SK-MEL-5 (cell line): ENCODE measurements at regions not wholly inside any gene's neighbourhood (a gene's known extent, or its start where the extent isn't known, plus 50 kb on each side); places are given as distances from the start of the nearest gene placed in this dataset.

ENCODE experiments used
- DNase-seq: peaks from one replicate; pipeline ENCODE4 v3.0.0-alpha.2; 2016; ENCODE audit warnings: low read depth, low spot score
- in situ Hi-C: cut with HindIII; loops from 2 replicates; pipeline ENCODE4 v1.10.0; 2016; ENCODE audit warnings: low sequenced_read_pairs, high pct_unique_total_duplicates, low pct_unique_long_range_greater_than_20kb

DNA sequence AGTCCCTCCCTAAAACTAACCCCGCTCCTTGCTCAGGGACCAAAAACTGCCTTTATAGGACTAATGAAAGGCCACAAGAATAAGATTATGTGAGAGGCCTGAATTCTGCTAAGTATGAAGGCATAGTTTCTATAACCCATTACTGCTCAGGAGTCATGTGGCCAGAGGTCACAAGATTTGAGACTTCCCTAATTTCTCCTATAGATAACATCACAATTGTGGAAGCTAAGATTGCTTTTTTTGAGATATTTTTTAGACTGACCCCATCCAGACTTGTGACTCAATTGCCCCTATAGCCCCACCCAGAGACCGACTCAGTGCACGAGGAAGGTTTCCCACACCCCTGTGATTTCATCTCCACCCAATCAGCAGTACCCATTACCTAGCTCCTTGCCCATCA is 504.1 kb upstream of the GOT2 start:
- no peak for DNase-seq
- in situ Hi-C loops = no loop called here

- in situ Hi-C loops = no loop called here
- DNase-seq = no peak
These were observed 502.8 kb upstream of the GOT2 start for GRCh38 chr16:59236804-59237458.

DNA sequence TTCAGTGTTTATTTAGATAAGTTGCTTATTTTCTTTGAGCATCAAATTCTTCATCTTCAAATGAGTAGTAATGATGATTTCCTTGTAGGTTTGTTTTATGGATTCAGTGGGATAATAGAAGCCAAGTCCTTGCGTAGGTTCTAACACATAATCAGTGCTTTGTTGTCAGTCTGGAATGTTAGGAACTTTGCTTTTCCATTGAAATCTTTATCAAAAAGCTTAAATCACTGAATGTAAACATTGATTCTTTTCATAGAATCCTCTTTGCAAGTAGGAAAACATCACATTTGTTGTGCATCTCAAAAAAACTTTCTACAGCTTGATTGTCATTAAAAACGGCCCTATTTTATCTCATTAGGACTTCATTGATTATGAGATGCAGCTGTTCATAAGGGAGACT is 490.3 kb upstream of the GOT2 start:
- in situ Hi-C loops = no loop called here
- no peak for DNase-seq

GRCh38 chr16:59220011-59220410 is 485.9 kb upstream of the GOT2 start:
- in situ Hi-C loops = no loop called here
- no peak for DNase-seq

GRCh38 chr16:59216291-59216690 is 482.2 kb upstream of the GOT2 start:
- no peak for DNase-seq
- in situ Hi-C loops = no loop called here

GRCh38 chr16:59214455-59214854 is 480.3 kb upstream of the GOT2 start:
- in situ Hi-C loops = no loop called here
- DNase-seq = no peak

DNA sequence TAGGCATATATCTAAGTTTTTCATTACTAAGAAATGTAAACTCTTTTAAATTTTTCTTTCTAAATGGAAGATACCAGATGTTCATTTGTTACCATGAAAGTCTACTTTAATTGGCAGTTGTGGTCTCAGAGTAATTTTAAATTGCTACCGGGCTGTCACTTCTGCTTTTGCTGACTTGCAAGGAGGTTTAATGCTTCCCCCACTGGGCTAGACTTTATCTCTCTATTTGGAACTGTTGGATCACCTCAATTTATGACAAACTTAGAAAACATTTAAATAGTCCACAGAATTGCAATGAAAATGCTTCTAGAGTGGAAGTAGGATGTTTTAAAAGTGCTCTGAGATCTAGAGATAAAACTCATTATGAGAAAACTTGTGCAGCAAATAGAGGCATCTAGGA is 479.8 kb upstream of the GOT2 start:
- no peak for DNase-seq
- in situ Hi-C loops = no loop called here

DNA sequence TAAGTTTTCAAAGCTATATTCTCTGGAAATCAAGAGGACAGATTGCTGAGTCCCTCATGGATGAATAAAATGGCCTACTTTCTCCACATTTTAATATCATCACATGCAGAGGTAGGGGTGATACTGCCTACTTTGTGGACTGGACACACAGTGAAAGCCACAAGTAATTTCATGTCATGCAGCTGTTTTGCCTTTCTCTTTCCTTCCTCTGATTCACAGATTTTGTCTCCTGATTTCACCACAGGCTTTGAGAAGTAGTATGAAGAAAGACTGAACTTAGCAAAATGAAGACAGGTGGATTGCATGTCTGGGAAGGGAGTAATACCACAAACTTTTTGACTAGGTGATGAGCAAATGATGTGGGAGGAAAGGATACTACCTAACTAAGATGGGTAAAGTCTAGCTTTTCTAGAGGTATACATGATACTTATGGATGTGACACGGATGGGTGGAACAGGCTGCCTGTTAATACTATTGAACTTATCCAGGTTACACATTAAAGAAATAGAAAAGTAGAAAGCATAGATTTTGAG is 478.4 kb upstream of the GOT2 start:
- DNase-seq = no peak
- in situ Hi-C loops = no loop called here

GRCh38 chr16:59210955-59211541 is 476.9 kb upstream of the GOT2 start:
- in situ Hi-C loops = no loop called here
- DNase-seq = no peak

GRCh38 chr16:59205403-59205802 is 471.3 kb upstream of the GOT2 start:
- in situ Hi-C loops = no loop called here
- DNase-seq = no peak

DNA sequence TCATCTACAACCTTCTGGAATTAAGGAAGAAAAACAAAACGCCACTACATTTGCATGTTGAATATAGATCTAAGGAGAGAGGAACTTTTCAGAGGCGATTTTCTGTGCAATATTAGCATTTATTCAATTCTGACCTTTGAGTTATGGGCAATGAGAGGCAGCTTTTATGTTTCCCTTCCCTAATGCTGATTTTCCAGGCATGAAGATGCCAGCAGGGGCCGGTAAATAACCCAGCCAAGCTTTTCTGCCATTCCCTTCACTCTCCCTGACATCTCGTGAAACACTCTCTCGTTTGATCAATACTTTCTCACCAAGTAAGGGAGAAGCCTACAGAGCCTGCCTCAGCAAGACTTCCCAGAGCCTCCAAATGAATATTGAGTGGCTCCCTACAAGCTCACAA is 470.5 kb upstream of the GOT2 start:
- in situ Hi-C loops = no loop called here
- no peak for DNase-seq

DNA sequence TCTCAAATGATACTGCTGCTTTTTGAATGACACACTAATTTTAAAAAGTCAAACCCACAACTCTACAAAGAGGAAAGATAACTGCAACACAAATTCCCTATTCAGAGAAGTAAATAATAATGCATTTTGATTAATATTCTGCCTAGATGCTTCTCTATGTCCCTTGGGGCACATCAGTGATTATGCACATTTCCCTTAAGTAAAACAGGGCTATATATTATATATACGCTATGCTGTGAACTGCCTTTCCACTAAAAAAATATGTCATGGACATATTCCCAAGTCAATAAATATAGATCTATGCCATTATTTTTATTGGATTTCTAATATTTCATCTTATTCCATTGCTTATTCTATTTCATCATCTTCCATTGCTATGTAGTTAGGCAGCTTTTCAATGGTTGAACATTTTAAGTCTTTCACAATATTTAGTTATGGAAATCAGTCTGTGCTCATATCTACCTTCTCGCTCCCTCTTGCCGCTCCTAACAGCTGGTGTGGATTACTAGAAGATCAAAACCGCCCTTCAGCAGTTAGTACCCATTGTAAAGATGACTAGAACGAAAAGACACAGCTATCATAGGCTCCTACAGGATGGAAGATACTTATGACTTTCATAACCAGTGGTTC is 468.2 kb upstream of the GOT2 start:
- DNase-seq = no peak
- in situ Hi-C loops = no loop called here

- no peak for DNase-seq
- in situ Hi-C loops = no loop called here
These were observed 467.7 kb upstream of the GOT2 start for GRCh38 chr16:59201821-59202220.

DNA sequence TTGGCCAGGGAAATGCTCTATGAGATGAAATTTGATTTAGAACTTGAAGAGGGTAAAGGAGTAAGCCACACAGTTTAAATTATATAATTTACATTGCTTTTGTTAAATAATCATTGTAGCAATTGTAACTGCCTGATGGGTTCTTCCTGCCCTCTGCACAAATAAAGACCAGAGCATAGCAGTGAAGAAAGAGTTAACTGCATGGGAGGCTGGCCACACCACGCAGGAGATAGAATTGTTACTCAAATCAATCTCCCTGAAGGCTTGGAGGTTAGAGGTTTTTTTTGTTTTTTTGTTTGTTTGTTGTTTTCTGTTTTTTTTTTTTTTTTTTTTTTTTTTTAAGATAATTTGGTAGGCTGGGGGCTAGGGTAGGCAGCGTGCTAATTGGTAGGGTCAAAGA is 467.0 kb upstream of the GOT2 start:
- DNase-seq = no peak
- in situ Hi-C loops = no loop called here

GRCh38 chr16:59198487-59198886 is 464.4 kb upstream of the GOT2 start:
- in situ Hi-C loops = no loop called here
- no peak for DNase-seq

GRCh38 chr16:59195242-59195641 is 461.1 kb upstream of the GOT2 start:
- no peak for DNase-seq
- in situ Hi-C loops = no loop called here

- no peak for DNase-seq
- in situ Hi-C loops = no loop called here
These were observed 459.5 kb upstream of the GOT2 start for GRCh38 chr16:59193637-59194036.

GRCh38 chr16:59192551-59193199 is 458.6 kb upstream of the GOT2 start:
- in situ Hi-C loops = no loop called here
- peak; percentile 63 for DNase-seq

DNA sequence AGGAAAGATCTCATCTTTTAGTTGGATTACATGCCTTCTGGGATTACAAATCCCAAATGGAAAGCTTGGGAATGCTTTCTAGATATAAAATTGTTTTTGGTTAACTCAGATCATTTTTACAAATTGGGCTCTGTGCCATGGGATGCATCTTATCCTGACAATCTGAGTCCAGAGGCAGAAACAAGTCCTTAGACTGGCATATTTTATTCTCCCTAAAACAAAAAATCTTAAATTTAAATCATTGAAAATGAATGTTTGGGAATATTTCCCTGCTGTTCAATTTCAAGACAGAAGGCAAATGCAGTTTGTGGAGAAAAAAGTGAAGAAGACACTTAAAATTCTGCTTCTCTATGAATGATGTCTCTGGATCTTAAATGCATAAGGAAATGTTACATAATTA is 456.6 kb upstream of the GOT2 start:
- in situ Hi-C loops = no loop called here
- no peak for DNase-seq
